Stimulated activated CD8-positive, alpha-beta memory T cell treated with anti-CD3 and anti-CD28 coated beads, Interleukin-15, amount 100 ng/mL, for 48 hours (primary cell): ENCODE measurements at regions not wholly inside any gene's neighbourhood (a gene's known extent, or its start where the extent isn't known, plus 50 kb on each side); places are given as distances from the start of the nearest gene placed in this dataset.
"Not testable (repeated sequence)": the region's sequence is repeated elsewhere in the genome, so short reads cannot be mapped to it uniquely, and the experiment has no call there.

ENCODE experiments used
- DNase-seq, 2 donors: peaks; one replicate each; pipeline ENCODE4 v3.0.0-alpha.2; 2020; ENCODE audit warnings: low read depth in 2 of 2

DNA sequence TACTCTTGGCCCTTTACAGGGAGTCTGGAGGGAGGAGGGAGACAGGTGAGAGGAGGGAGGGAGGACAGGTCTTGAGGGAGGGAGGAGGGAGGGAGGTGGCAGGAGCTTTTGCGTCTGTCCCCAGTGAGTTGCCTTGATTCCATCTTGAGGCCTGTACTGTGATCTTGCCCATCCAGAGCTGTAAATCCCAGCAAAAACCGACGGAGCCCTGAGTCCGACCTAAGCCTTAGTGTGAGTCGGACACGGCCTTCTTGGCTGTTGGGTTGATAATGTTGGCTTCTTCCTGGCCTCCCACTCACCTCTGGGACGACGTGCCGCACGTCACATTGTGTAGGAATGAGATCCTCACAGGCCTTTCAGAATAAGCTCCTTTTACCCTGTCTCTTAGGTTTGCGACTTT lies 72.5 kb downstream of the RGS12 start:
- DNase-seq: no peak

- DNase-seq: no peak
These were observed 73.3 kb downstream of the RGS12 start for GRCh38 chr4:3365871-3366842.

DNA sequence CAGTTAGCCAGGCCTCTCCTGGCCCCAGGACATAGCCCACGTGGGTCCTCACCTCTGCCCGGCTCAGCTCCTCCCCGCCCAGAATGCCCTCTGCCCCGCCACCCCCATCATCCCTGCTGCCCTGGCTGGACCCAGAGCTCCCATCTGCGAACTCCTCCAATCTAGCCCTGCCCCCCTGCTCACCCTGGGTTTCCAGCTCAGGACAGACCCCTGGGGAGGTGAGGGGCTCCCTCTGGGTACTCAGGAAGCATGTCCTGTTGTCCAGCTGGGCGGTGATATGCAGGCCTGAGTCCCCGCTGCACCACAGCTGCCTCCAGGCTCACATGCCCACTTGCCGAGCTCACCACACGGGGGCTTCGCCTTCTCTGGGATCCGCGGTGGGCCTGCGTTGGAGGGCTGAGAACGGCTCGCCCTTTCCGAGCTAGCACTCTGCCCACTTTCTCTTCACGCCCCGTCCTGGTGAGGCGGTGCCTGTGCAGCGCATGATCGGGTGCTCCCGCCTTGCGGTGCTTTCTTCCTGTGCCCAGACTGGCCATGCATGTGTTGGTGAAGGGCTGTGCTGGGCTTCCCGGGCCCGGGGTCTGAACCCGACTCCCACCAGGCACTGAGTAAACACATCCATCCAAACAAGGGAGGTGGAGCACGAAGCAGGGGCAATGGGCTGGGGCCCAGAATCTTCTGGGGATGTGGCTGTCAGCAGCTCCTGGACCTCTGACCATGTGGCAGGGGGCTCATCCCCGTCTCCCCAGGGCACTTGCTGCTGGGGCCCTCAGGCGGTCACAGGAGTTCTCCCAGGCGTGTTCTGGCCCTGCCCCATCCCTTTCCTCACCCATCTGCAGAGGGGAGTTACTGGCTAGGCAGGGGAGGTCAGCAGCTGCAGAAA lies 74.3 kb downstream of the RGS12 start:
- no peak for DNase-seq

GRCh38 chr4:3367866-3368265 lies 73.9 kb upstream of the HGFAC start:
- no peak for DNase-seq

DNA sequence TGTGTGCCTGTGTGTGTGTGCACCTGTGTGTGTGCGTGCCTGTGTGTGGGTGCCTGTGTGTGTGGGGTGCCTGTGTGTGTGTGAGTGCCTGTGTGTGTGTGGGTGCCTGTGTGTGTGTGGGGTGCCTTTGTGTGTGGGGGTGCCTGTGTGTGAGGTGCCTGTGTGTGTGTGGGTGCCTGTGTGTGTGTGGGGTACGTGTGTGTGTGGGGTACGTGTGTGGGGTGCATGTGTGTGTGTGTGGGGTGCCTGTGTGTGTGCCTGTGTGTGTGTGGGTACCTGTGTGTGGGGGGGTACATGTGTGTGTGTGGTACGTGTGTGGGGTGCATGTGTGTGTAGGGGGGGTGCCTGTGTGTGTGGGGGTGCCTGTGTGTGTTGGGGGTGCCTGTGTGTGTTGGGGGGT lies 73.4 kb upstream of the HGFAC start:
- no peak for DNase-seq

GRCh38 chr4:3368841-3369760 lies 72.7 kb upstream of the HGFAC start:
- no peak for DNase-seq

DNA sequence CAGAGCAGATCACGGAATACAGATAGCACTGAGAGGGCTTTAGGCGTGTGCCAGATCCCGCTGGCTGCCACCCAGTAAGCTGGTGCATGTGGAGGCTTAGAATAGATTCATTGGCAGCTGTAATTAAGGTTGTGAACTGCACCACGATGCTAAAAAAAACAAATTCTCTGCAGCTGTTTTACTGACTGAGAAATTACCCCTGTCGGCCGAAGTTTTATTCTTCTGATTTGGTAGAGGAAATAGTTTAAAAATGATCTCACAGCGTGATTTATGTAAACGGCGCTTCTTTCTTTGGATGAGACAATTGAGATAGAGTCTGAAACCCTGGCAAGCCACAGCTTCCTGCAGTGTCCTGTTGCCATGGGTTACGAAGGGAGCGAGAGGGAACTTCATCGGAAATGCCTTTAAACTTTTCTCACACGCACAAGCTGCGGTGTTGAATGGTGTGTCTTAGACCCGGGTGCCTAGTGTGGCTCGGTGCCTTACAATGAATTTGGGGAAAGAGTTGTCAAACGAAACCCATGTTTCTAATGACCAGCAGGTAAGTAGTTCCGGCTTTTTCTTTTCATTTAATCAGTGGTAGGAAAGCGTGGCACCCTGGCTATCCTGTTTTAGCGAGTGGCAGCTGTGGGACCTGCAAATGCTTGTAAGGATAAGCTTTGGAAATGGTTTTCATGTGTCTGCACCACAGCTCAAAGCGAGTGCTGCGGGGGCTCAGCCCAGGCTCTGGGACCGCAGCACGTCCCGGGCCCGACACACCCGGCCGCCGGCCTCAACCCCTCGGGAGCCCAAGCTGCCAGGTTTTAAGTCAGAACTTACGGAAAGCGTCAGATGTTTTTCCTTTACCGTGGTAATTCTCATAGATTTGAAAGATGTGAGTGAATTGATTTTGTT lies 71.7 kb upstream of the HGFAC start:
- peak in 1 of 2 donors; percentile 12 for DNase-seq

DNA sequence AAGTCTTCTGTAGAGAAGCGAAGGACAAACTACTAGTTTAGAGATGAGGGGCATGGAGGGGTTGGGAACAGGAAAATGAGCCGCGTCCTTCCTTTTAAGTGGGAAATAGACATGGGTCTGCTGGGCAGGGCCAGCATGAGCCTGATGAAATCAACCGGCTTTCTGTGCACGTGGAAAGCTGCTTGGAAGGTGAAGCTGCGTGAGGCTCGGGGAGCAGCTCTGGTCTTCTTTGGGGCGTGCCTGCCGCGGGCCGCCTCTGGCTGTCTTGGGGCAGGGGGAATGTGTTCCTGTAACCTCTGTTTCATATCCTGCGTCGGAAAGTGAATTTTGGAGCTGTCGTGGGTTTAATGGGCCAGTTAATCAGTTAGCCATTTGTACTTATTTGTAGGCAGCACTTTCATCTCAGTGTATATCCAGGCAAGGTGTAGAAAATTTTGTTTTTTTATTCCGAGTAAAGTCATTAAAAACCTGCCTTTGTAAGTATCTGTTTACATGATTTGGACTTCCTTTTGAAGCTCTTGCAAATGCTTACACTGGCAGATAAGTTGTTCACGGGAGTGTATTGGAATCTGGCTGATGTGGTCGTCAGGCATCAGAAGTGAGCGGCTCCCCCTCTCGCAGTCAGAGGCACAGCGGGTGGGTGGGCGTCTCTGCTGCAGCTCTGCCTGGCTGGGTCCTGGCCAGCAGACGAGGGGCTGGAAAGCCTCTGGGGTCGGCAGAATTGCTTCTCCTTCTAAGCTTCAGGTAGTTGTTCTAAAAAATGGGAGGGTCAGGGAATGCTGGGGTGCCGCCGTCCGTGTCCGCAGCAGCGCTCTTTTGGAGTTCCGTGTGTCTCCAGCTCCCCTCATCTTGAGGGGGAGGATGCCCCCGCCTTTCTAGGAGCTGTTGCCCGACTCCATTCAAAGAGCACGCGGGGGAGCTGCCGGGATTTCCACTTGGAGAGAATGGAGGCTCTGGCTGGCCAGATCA lies 70.5 kb upstream of the HGFAC start:
- no peak for DNase-seq

GRCh38 chr4:3372264-3372932 lies 69.4 kb upstream of the HGFAC start:
- DNase-seq: no peak

- no peak for DNase-seq
These were observed 68.8 kb upstream of the HGFAC start for GRCh38 chr4:3372933-3373465.

GRCh38 chr4:3373468-3373867 lies 68.3 kb upstream of the HGFAC start:
- DNase-seq: no peak

DNA sequence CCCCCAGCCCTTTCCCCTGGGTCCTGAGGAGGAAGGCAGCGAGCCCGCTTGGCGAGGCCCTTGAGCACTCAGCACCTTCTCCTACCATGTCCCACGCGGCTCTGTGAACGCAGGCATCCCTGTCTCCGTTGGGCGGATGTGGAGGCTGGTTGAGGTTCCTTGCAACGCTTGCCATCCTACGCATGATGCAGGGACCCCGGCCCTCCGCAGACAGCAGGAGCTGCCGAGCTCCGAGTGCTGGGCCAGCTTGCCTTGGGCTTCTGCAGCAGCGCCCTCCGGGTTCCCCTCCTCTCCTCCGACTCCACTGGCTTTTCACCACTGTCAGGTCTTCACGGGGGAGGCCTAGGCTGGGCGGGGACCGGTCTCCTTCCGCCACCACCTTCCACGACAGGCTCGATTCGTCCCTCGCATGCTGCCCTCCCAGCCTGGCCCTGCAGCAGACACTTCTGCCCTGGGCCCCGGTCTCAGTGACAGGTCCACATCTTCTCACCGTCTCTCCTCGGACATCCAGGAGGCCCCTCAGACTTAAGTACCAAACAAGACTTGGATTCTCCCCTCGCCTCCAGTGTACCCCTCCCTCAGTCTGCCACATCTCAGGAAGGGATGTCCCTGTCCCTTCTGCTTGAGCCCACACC lies 67.6 kb upstream of the HGFAC start:
- no peak for DNase-seq

DNA sequence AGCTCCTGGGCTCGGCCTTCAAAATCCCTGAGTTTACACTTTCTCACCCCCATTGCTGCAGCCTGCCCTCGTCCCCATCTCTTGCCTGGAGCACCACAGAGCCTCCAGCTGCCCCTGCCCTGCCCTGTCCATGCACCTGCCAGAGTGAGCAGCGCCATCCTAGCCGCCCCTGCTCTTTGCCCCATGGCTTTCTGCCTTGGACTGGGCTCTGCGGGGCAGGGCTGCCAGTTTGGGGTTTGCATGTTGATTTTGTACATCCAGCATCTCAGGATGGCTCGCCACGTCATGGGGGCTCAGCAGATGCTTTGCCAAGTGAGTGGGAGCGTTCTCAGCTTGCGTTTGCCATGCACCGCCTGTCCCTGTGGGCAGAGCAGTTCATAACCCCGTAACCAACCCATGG lies 67.1 kb upstream of the HGFAC start:
- DNase-seq: no peak

DNA sequence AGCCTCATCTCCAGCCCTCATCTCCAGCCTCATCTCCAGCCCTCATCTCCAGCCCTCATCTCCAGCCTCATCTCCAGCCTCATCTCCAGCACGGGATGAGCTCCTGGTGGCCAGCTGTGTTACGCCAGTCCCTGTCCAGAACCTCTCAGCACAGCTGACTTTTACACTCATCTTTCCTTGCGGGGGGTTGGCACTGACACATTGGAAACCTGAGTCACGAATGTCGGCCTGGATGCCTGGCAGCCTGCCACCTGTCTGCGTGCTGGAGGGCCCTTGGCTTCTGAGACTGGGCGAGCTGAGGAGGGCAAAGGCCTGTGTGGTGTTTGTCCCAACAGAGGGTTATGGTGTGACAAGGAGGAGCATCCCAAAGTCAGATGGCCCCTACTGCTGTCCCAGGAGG lies 66.1 kb upstream of the HGFAC start:
- DNase-seq: no peak

DNA sequence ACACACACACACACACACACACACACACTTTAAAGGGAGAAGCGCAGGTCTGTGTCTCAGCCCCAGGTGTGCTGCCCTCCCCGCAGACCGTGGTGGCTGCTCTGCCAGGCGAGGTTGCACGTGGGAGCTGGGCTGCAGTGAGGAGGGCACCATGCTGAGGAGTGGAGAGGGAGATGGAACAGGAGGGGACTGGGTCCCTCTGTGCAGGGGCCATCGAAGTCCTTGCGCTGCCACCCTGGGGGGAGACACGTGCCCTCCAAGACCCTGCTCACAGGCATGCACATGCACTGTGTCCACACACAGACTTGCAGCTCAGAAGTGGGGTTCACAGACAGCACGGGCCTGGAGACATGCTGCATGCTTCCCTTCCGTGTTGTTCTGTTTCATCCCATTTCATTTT lies 65.5 kb upstream of the HGFAC start:
- DNase-seq: no peak

DNA sequence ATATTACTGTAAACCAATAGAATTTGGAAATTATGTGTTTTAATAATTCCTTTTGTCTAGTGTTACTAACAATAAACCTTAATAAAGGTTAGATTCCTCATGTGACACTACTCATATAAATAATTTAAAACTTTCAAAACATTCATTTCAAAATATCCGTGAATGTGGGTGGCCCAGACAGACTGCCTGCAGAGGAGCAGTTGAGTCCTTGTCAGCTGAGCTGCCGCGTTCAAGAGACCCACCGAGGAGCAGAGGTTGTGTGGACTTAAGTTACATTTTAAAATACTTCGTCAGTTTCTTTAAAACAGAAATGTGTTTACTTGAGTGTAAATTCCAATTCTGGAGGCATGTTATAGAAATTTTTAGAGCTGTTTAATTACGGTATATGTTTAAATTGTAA lies 64.2 kb upstream of the HGFAC start:
- no peak for DNase-seq

DNA sequence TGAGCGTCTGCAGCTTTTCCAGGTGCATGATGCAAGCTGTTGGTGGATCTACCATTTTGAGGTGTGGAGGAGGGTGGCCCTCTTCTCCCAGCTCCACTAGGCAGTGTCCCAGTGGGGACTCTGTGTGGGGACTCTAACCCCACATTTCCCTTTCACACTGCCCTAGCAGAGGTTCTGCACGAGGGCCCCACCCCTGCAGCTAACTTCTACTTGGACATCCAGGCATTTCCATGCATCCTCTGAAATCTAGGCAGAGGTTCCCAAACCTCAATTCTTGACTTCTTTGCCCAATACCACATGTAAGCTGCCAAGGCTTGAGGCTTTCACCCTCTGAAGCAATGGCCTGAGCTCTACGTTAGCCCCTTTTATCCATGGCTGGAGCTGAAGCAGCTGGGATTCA lies 61.4 kb upstream of the HGFAC start:
- not testable (repeated sequence) for DNase-seq

DNA sequence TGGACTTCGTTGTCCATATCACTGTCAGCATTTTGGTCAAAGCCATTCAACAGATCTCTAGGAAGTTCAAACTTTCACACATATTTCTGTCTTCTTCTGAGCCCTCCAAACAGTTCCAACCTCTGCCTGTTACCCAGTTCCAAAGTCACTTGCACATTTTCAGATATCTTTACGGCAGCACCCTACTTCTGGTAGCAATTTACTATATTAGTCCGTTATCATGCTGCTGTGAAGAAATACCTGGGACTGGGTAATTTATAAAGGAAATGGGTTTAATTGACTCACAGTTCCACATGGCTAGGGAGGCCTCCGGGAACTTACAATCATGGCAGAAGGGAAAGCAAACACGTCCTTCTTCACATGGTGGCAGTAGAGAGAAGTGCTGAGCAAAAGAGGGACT lies 60.6 kb upstream of the HGFAC start:
- DNase-seq: not testable (repeated sequence)
